Ishikawa (cell line): ENCODE measurements at regions not wholly inside any gene's neighbourhood (a gene's known extent, or its start where the extent isn't known, plus 50 kb on each side); places are given as distances from the start of the nearest gene placed in this dataset.

ENCODE experiments used
- CEBPB ChIP-seq: IDR thresholded peaks from 2 replicates; pipeline ENCODE4 v1.6.1; 2012
- CREB1 ChIP-seq: IDR thresholded peaks from 2 replicates; pipeline ENCODE4 v1.6.1; 2012; ENCODE audit warnings: low read depth
- EGR1 ChIP-seq: IDR thresholded peaks from 2 replicates; pipeline ENCODE4 v1.6.1; 2012
- EP300 ChIP-seq: IDR thresholded peaks from 2 replicates; pipeline ENCODE4 v1.6.1; 2012; ENCODE audit warnings: borderline replicate concordance
- FOXM1 ChIP-seq: IDR thresholded peaks from 2 replicates; pipeline ENCODE4 v1.6.1; 2012; ENCODE audit warnings: low read depth, borderline replicate concordance
- NFIC ChIP-seq: IDR thresholded peaks from 2 replicates; pipeline ENCODE4 v1.6.1; 2012
- RAD21 ChIP-seq: IDR thresholded peaks from 2 replicates; pipeline ENCODE4 v1.6.1; 2012; ENCODE audit warnings: low read depth
- TAF1 ChIP-seq: IDR thresholded peaks from 2 replicates; pipeline ENCODE4 v1.6.1; 2012; ENCODE audit warnings: low read depth, mild to moderate bottlenecking
- TCF12 ChIP-seq: IDR thresholded peaks from 2 replicates; pipeline ENCODE4 v1.6.1; 2012; ENCODE audit warnings: low read depth
- TEAD4 ChIP-seq: IDR thresholded peaks from 2 replicates; pipeline ENCODE4 v1.6.1; 2012
- YY1 ChIP-seq: IDR thresholded peaks from 2 replicates; pipeline ENCODE4 v1.6.1; 2012; ENCODE audit warnings: low read depth
- ZBTB7A ChIP-seq: IDR thresholded peaks from 2 replicates; pipeline ENCODE4 v1.6.1; 2012; ENCODE audit warnings: low read depth
- TF ChIP-seq, protein P1 (sequence below): IDR thresholded peaks from 2 replicates; pipeline ENCODE4 v1.6.1; 2012
- TF ChIP-seq, protein P2 (sequence below): IDR thresholded peaks from 2 replicates; pipeline ENCODE4 v1.6.1; 2012; ENCODE audit warnings: low read depth, mild to moderate bottlenecking
- TF ChIP-seq, protein P3 (sequence below): IDR thresholded peaks from 2 replicates; pipeline ENCODE4 v1.6.1; 2012

DNA sequence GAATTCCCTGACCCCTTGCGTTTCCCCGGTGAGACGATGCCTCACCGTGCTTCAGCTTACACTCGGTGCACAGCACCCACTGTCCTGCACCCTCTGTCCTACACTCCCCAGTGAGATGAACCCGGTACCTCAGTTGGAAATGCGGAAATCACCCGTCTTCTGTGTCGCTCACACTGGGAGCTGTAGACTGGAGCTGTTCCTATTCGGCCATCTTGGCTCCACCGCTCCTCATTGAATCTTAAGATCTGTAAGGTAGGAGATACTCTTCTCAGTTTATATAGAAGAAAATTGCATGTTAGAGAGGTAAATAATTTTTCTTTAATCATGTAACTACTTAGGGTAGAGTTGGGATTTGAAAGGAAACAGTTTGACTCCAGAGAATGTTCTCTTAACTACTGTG lies 62.2 kb downstream of the DMRTA1 start:
- TF ChIP-seq TAF1 (no peak), FOXM1 (no peak), TEAD4 (no peak), RAD21 (no peak), NFIC (no peak), EP300 (no peak), CREB1 (no peak)

DNA sequence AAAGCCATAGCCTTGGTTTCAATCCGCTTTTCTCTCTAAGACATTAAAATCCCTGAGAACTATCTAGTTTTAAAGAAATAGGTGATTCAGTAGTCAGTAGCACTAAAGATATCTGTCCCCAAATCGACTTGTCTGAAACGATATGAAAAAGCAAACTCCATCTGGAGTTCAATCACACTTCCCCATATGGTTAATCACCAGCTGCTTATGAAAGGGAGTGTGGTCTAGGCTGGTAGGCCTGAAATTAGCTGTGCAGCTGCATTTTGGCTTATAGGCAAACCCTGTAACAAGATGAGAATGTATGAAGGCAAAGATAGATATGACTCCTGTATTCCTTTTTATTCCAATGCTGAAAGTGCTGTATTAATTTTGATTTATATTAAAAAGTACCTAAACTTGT lies 65.9 kb downstream of the DMRTA1 start:
- TF ChIP-seq NFIC = no peak

DNA sequence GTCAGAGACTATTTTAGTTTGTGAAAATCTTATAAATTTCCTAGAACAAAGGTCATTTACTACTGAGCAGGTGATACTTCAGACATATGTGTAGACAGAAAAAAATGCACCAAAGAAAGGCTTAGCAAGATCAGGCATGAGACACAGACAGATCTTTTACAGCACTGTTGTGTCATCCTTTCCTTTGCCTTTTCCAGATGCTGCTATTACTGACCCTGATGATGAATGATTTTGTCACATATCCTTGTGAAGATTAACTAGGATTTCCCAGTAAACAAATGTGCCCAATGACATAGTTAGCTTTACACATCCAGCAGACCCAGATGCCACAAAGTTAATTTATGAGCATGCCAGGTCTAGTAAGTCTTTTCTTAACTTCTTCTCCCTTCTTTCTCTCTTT lies 68.2 kb downstream of the DMRTA1 start:
- no peak for TF ChIP-seq ZBTB7A
- TF ChIP-seq RAD21 = no peak
- no peak for TF ChIP-seq TEAD4
- TF ChIP-seq EGR1 = no peak
- TF ChIP-seq, protein P1, sequence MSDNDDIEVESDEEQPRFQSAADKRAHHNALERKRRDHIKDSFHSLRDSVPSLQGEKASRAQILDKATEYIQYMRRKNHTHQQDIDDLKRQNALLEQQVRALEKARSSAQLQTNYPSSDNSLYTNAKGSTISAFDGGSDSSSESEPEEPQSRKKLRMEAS = no peak
- TF ChIP-seq, protein P2, sequence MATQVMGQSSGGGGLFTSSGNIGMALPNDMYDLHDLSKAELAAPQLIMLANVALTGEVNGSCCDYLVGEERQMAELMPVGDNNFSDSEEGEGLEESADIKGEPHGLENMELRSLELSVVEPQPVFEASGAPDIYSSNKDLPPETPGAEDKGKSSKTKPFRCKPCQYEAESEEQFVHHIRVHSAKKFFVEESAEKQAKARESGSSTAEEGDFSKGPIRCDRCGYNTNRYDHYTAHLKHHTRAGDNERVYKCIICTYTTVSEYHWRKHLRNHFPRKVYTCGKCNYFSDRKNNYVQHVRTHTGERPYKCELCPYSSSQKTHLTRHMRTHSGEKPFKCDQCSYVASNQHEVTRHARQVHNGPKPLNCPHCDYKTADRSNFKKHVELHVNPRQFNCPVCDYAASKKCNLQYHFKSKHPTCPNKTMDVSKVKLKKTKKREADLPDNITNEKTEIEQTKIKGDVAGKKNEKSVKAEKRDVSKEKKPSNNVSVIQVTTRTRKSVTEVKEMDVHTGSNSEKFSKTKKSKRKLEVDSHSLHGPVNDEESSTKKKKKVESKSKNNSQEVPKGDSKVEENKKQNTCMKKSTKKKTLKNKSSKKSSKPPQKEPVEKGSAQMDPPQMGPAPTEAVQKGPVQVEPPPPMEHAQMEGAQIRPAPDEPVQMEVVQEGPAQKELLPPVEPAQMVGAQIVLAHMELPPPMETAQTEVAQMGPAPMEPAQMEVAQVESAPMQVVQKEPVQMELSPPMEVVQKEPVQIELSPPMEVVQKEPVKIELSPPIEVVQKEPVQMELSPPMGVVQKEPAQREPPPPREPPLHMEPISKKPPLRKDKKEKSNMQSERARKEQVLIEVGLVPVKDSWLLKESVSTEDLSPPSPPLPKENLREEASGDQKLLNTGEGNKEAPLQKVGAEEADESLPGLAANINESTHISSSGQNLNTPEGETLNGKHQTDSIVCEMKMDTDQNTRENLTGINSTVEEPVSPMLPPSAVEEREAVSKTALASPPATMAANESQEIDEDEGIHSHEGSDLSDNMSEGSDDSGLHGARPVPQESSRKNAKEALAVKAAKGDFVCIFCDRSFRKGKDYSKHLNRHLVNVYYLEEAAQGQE = no peak
- no peak for TF ChIP-seq CREB1
- no peak for TF ChIP-seq YY1
- TF ChIP-seq, protein P3, sequence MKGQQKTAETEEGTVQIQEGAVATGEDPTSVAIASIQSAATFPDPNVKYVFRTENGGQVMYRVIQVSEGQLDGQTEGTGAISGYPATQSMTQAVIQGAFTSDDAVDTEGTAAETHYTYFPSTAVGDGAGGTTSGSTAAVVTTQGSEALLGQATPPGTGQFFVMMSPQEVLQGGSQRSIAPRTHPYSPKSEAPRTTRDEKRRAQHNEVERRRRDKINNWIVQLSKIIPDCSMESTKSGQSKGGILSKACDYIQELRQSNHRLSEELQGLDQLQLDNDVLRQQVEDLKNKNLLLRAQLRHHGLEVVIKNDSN = no peak
- no peak for TF ChIP-seq TAF1

DNA sequence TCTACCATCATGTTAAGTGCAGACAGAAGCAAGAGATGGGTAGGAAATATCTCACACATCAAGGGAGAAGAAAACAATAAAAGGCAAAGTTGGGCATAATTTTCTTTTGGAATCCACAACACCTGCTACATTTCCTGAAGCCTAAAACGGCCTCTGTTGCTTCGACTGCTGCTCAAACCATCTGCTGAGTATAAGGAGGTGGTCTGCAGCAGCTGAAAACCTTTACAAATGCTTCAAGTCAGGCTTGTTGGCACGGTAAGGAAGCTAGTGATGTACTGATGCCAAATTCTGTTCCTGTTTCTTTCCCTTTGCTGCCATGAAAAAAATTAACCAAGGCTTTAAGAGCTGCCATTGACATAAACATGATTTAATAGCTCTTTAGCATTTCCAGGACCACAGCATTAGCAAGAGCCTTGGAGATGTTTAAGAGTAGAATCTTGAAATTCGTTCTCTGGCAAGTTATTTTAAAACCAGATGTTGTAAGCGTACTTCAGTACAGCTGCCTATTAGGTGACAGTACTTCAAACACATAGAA lies 75.6 kb downstream of the DMRTA1 start:
- TF ChIP-seq EGR1 (no peak), TEAD4 (no peak), EP300 (no peak), NFIC (no peak), RAD21 (no peak), TAF1 (no peak), TCF12 (no peak), ZBTB7A (no peak), CREB1 (no peak), FOXM1 (no peak), CEBPB (no peak), YY1 (no peak)
- TF ChIP-seq, protein P3 = no peak
- TF ChIP-seq, protein P1 = no peak
- TF ChIP-seq, protein P2 = no peak

DNA sequence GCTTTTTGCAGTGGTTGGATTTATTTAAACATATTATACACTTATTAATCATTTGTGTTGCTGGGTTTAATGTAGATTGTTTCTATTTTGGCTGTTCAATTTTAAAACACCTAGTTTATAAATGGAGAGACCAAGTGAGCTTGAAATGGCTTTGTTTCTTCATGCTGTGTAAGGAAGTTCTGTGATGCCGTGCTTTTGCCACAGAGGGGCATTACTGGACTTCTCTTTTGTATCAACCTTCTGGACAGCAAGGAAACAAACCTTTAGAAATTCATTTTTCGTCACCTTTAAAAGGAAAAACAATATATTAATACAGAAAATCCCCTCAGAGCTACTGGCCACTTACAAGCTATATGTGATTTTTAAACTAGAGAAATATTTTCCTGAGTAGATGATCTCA lies 81.9 kb downstream of the DMRTA1 start:
- TF ChIP-seq TCF12 (no peak), RAD21 (peak; percentile 19; the same call in 1 of the 2 replicates)

DNA sequence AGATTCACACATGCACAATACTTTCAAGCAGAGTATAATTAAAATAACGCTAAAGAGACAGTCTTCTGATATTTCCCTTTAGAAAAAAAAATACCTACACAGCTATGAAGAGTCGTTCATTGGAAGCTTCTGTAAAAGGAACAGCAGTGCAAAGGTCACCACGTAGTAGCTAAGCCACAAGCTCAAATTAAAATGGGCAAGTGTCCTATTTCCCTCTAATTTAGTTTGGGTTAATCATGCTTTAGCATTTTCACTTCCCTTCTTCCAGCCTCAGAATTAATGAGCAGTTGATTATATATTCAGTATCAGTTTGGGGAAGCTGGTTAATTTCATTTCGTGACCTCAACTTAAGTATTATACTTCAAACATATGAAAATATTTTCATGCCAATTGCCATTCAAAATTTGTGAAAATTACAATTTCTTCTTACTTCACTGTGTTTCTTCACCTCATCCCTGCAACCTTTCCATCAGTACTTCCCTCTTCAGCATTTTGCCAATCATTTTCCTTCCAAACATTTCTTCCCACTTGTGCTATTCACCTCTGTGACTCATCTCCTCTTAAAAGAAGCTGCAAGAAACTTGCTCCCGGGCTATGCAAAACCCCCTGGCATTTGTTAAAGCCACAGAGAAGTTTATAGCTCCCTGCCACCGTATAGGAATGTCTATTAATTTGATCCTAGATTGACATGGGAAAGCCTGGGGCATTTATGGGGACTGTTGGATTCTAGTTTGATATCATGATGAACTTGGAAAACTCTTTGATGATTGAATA lies 83.0 kb downstream of the DMRTA1 start:
- TF ChIP-seq FOXM1 (no peak), CEBPB (no peak), NFIC (no peak), EP300 (no peak), TCF12 (no peak)

DNA sequence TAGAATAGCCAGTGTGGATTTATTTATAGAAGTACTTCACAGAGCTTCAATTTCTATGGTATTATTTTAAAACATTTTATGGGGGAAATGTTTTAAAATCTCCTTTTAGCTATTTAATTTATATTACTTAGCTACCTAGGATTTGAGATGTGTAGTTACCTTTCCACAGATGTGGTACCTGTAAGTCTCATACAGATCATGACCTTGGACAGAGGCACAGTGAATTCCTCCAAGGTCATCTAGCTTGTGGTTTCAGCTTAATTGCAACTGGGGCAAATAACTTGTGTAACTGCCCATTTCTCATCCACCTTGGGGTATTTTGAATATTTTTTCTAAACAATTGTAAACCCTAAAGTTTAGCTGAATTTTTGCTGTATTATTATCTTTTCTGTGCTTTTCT lies 89.2 kb downstream of the DMRTA1 start:
- TF ChIP-seq, protein P2 = peak; percentile 53; the same call in 1 of the 2 replicates
- no peak for TF ChIP-seq RAD21
